ENCODE measurements at regions not wholly inside any gene's neighbourhood (a gene's known extent, or its start where the extent isn't known, plus 50 kb on each side); places are given as distances from the start of the nearest gene placed in this dataset.

- TF ChIP-seq CTCF (IDR thresholded peaks at IDR 0.05 in 8 of 11, conservative IDR thresholded peaks at IDR 0.05 in 3 of 11) (no peak), POLR2A (IDR thresholded peaks at IDR 0.05) (no peak)
Measured at GRCh38 chr5:8839361-8840055, 706.4 kb downstream of the SEMA5A start.
